Activated T-cell treated with anti-CD3 and anti-CD28 coated beads for 24 hours (primary cell): ENCODE measurements at regions not wholly inside any gene's neighbourhood (a gene's known extent, or its start where the extent isn't known, plus 50 kb on each side); places are given as distances from the start of the nearest gene placed in this dataset.
"Not testable (repeated sequence)": the region's sequence is repeated elsewhere in the genome, so short reads cannot be mapped to it uniquely, and the experiment has no call there.

Source experiments
- DNase-seq: peaks from one replicate; pipeline ENCODE4 v3.0.0-alpha.2; 2020; ENCODE audit warnings: low read depth

DNA sequence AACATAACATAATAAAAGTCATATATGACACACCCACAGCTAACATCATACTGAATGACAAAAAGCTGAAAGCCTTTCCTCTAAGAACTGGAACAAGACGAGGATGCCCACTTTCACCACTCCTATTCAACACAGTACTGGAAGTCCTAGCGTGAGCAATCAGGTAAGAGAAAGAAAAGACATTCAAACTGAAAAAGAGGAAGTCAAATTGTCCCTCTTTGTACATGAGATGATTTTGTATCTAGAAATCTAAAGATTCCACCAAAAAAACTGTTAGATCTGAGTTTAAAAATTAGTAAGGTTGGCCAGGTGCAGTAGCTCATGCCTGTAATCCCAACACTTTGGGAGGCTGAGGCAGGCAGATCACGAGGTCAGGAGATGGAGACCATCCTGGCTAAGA is 70.1 kb upstream of the PROKR2 start:
- not testable (repeated sequence) for DNase-seq

DNA sequence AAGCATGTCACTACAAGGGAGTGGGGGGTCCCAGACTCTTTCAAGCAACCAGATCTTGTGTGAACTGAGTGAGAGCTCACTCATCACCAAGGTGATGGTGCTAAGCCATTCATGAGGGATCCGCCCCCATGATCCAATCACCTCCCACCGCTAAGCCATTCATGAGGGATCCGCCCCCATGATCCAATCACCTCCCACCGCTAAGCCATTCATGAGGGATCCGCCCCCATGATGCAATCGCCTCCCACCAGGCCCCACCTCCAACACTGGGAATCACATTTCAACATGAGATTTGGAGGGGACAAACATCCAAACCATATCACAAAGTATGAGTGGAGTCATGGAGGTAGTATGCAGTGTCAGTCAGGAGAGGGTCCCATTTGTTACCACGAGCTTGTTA is 64.8 kb upstream of the PROKR2 start:
- not testable (repeated sequence) for DNase-seq

DNA sequence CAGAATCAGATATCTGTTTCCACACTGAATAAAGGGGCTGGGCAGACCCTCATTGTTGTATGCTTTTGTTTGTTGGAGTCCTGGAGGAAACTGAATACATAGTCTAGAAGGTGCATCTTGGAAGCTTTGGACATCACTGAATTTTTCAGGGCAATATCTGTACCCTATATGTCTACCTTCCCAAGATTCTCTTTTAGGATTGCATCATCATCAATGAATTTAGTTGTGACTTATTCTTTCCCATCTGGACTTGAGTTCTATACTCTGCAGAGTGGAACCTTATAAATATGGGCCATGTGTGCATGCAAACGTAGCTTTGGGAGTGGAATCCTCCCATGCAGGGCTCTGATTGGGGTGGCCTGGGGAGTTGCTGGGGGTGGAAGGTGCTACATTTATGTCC is 60.7 kb upstream of the PROKR2 start:
- DNase-seq = no peak

DNA sequence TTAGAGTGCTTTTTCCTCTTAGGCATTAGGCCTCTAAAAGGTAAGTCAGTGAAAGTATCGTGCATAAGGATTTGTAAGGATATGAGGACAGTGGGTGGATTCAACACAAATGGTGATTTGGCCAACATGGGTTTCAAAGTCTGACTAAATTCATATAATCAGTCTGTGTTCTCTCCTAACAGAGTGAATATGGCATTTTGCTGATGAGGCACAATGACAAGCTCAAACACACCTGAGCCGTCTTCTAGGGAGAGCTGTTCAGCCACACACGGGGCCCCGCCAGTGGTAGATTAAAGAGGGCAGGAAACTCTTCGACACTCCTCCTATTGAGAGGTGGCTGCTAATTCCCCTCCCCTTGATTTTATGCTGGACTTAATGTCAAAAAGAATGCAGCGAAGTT is 59.5 kb upstream of the PROKR2 start:
- DNase-seq = no peak

DNA sequence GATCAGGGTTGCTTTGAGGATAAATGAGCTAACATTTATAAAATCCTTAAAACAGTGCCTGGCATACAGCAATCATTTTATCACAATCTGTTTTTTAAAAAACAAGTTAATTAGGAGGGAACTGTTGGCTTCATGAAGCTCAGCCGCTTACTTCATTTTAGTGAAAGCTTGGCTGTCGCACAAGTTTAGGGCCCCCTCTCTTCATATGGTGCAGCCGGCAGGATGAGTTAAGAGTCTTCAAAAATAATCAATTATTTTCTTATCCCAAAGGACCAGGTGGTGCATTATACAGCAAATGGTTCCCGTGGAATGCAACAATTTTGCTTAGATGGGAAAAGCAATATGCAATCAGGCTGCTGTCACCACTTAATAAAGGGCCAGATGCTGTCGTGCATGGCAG is 57.4 kb upstream of the PROKR2 start:
- DNase-seq = no peak

DNA sequence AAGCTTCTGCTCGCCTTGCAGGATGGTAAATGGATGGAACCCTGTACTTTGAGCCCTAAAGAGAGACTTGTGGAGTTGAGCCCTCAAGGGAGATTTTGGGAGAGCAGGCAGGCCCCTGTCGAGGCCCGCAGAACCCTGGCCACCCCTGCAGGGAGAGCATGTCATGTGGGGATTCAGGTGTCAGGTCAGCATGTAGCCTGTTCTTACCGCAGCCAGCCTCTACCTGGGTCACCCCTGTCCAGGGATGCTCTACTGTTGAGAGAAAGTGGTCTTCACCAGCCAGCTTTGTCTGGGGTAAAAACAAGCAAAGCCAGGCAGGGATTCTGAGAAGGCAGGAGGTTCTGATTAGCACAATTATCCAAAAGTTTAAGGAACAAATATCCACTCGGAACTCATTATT is 55.6 kb upstream of the PROKR2 start:
- DNase-seq = no peak

DNA sequence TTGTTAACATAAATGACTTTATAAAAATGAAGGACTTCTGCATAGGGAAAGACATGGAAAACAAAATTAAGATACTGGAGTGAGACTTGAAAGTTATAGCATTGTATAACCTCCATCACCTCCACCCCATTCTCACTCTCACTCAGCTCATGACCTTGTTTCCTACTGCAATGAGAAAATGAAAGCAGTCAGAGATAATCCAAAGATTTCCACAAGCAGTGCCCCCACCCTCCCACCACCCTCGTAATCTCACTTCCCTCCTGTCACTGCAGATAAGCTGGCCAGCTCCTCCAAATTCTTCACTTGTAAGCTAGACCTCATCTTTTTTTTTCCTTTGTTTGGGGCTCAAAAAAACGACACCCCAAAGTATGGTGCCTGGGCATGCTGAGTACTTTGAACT is 52.9 kb upstream of the PROKR2 start:
- no peak for DNase-seq
